ENCODE measurements at regions not wholly inside any gene's neighbourhood (a gene's known extent, or its start where the extent isn't known, plus 50 kb on each side); places are given as distances from the start of the nearest gene placed in this dataset.

GRCh38 chr20:59495894-59496510 lies 108.3 kb upstream of the PHACTR3 start:
- DNase-seq (ENCODE audit: low spot score) = peak; percentile 70

- DNase-seq (ENCODE audit: low spot score) = no peak
Measured at GRCh38 chr20:59498291-59498690, 106.0 kb upstream of the PHACTR3 start.

GRCh38 chr20:59499863-59500262 lies 104.5 kb upstream of the PHACTR3 start:
- DNase-seq (ENCODE audit: low spot score) = no peak

- no peak for DNase-seq (ENCODE audit: low spot score)
Measured at GRCh38 chr20:59508729-59509128, 95.6 kb upstream of the PHACTR3 start.

- no peak for DNase-seq (ENCODE audit: low spot score)
Measured at GRCh38 chr20:59512651-59513050, 91.7 kb upstream of the PHACTR3 start.

GRCh38 chr20:59514554-59514953 lies 89.8 kb upstream of the PHACTR3 start:
- DNase-seq (ENCODE audit: low spot score) = no peak

GRCh38 chr20:59515013-59515905 lies 89.1 kb upstream of the PHACTR3 start:
- DNase-seq (ENCODE audit: low spot score) = no peak

GRCh38 chr20:59515906-59516209 lies 88.5 kb upstream of the PHACTR3 start:
- DNase-seq (ENCODE audit: low spot score) = no peak

- peak; percentile 66 for DNase-seq (ENCODE audit: low spot score)
Measured at GRCh38 chr20:59518881-59519706, 85.2 kb upstream of the PHACTR3 start.

GRCh38 chr20:59519707-59520014 lies 84.7 kb upstream of the PHACTR3 start:
- no peak for DNase-seq (ENCODE audit: low spot score)

- DNase-seq (ENCODE audit: low spot score) = no peak
Measured at GRCh38 chr20:59520814-59521213, 83.5 kb upstream of the PHACTR3 start.

GRCh38 chr20:59525500-59526241 lies 78.7 kb upstream of the PHACTR3 start:
- DNase-seq (ENCODE audit: low spot score) = peak; percentile 50

GRCh38 chr20:59526242-59527225 lies 77.8 kb upstream of the PHACTR3 start:
- no peak for DNase-seq (ENCODE audit: low spot score)

- DNase-seq (ENCODE audit: low spot score) = no peak
Measured at GRCh38 chr20:59530782-59531181, 73.6 kb upstream of the PHACTR3 start.

GRCh38 chr20:59537991-59538390 lies 66.3 kb upstream of the PHACTR3 start:
- no peak for DNase-seq (ENCODE audit: low spot score)

GRCh38 chr20:59547596-59547995 lies 56.7 kb upstream of the PHACTR3 start:
- DNase-seq (ENCODE audit: low spot score) = no peak

Data from germinal center (tissue), 1 donor.